ENCODE measurements at regions not wholly inside any gene's neighbourhood (a gene's known extent, or its start where the extent isn't known, plus 50 kb on each side); places are given as distances from the start of the nearest gene placed in this dataset.

- Histone ChIP-seq H3K4me2 (ENCODE audit: control insufficient read depth, extremely low read depth, insufficient read depth, low read depth, low read length) (no peak overlapping the region), H3K9me1 (ENCODE audit: control insufficient read depth, extremely low read depth, insufficient read depth, low read length) (no peaks in the 10 kb centered on the region), H3K4me3 (ENCODE audit: control insufficient read depth in 2 of 3, extremely low read depth in 1 of 3, insufficient read depth in 2 of 3, low read depth in 1 of 3, low read length in 3 of 3) (no peak overlapping the region), H2AFZ (ENCODE audit: control insufficient read depth, low read length) (no peak overlapping the region), H3K9me3 (ENCODE audit: control insufficient read depth, low read depth, low read length) (no peaks in the 10 kb centered on the region), H4K20me1 (ENCODE audit: control insufficient read depth, extremely low read depth, insufficient read depth, low read length) (no peaks in the 10 kb centered on the region), H3K4me1 (ENCODE audit: control insufficient read depth, extremely low read depth, insufficient read depth, low read length) (no peaks in the 10 kb centered on the region), H3K79me2 (ENCODE audit: control insufficient read depth, insufficient read depth, low read length) (no peaks in the 10 kb centered on the region), H3K9ac (ENCODE audit: control insufficient read depth, extremely low read depth, insufficient read depth, low read length) (no peak overlapping the region), H3K27ac (ENCODE audit: control insufficient read depth, insufficient read depth, low read length) (no peak overlapping the region), H3K27me3 (ENCODE audit: control insufficient read depth, extremely low read depth, insufficient read depth, low read length) (no peaks in the 10 kb centered on the region), H3K36me3 (ENCODE audit: control insufficient read depth in 2 of 2, extremely low read depth in 1 of 2, insufficient read depth in 2 of 2, low read length in 2 of 2) (no peaks in the 10 kb centered on the region)
- no peak for DNase-seq (ENCODE audit: low read depth, low spot score)
- dilution Hi-C loops (cut with MboI; ENCODE audit: extremely low pct_ligation_motif_present, low sequenced_read_pairs) = no loop called here
- TF ChIP-seq CTCF (optimal IDR thresholded peaks at IDR 0.05 in 1 of 3, IDR thresholded peaks at IDR 0.05 in 1 of 3, conservative IDR thresholded peaks at IDR 0.05 in 1 of 3; ENCODE audit: extremely low read depth in 1 of 3, insufficient read depth in 2 of 3, low read length in 3 of 3) = no peak
- TF ChIP-seq EZH2 (IDR thresholded peaks at IDR 0.05; ENCODE audit: low read length) = no peak
- no peak for FAIRE-seq
Measured at GRCh38 chr10:62684911-62685310, 119.6 kb upstream of the ADO start.

GRCh38 chr10:62687230-62687748, 117.2 kb upstream of the ADO start:
- no peak overlapping the region for H3K4me2 ChIP-seq (ENCODE audit: control insufficient read depth, extremely low read depth, insufficient read depth, low read depth, low read length)
- H3K27ac ChIP-seq (ENCODE audit: control insufficient read depth, insufficient read depth, low read length) = no peak overlapping the region
- H3K4me1 ChIP-seq (ENCODE audit: control insufficient read depth, extremely low read depth, insufficient read depth, low read length) = no peaks in the 10 kb centered on the region
- dilution Hi-C loops (cut with MboI; ENCODE audit: extremely low pct_ligation_motif_present, low sequenced_read_pairs) = no loop called here
- H3K27me3 ChIP-seq (ENCODE audit: control insufficient read depth, extremely low read depth, insufficient read depth, low read length) = no peaks in the 10 kb centered on the region
- H4K20me1 ChIP-seq (ENCODE audit: control insufficient read depth, extremely low read depth, insufficient read depth, low read length) = no peaks in the 10 kb centered on the region
- FAIRE-seq = no peak
- H3K9ac ChIP-seq (ENCODE audit: control insufficient read depth, extremely low read depth, insufficient read depth, low read length) = no peak overlapping the region
- H2AFZ ChIP-seq (ENCODE audit: control insufficient read depth, low read length) = no peak overlapping the region
- no peaks in the 10 kb centered on the region for H3K9me1 ChIP-seq (ENCODE audit: control insufficient read depth, extremely low read depth, insufficient read depth, low read length)
- no peaks in the 10 kb centered on the region for H3K9me3 ChIP-seq (ENCODE audit: control insufficient read depth, low read depth, low read length)
- no peaks in the 10 kb centered on the region for H3K36me3 ChIP-seq (ENCODE audit: control insufficient read depth in 2 of 2, extremely low read depth in 1 of 2, insufficient read depth in 2 of 2, low read length in 2 of 2)
- TF ChIP-seq EZH2 (IDR thresholded peaks at IDR 0.05; ENCODE audit: low read length) (no peak), CTCF (optimal IDR thresholded peaks at IDR 0.05 in 1 of 3, IDR thresholded peaks at IDR 0.05 in 1 of 3, conservative IDR thresholded peaks at IDR 0.05 in 1 of 3; ENCODE audit: extremely low read depth in 1 of 3, insufficient read depth in 2 of 3, low read length in 3 of 3) (no peak)
- H3K4me3 ChIP-seq (ENCODE audit: control insufficient read depth in 2 of 3, extremely low read depth in 1 of 3, insufficient read depth in 2 of 3, low read depth in 1 of 3, low read length in 3 of 3) = no peak overlapping the region
- DNase-seq (ENCODE audit: low read depth, low spot score) = no peak
- H3K79me2 ChIP-seq (ENCODE audit: control insufficient read depth, insufficient read depth, low read length) = no peaks in the 10 kb centered on the region
